Lower lobe of right lung (tissue), 2 donors: ENCODE measurements at regions not wholly inside any gene's neighbourhood (a gene's known extent, or its start where the extent isn't known, plus 50 kb on each side); places are given as distances from the start of the nearest gene placed in this dataset.

Experiments
- ATAC-seq, 2 donors: fragments of 200-7000 bp; cut with Tn5 transposase; one replicate each; pipeline ENCODE4 v1.9.1; 2020 to 2022; ENCODE audit warnings: mild to moderate bottlenecking in 2 of 2, moderate library complexity in 2 of 2
- DNase-seq: peaks from one replicate; pipeline ENCODE4 v3.0.0-alpha.2; 2020
- H3K27ac ChIP-seq: fragments of 200-600 bp; one replicate; pipeline ENCODE4 v1.8.0; 2022
- H3K27me3 ChIP-seq: fragments of 200-600 bp; one replicate; pipeline ENCODE4 v1.8.0; 2022; ENCODE audit warnings: low read depth
- H3K36me3 ChIP-seq: fragments of 200-600 bp; one replicate; pipeline ENCODE4 v1.8.0; 2022; ENCODE audit warnings: mild to moderate bottlenecking
- H3K4me1 ChIP-seq: fragments of 200-600 bp; one replicate; pipeline ENCODE4 v1.8.0; 2022
- H3K4me3 ChIP-seq: fragments of 200-600 bp; one replicate; pipeline ENCODE4 v1.8.0; 2022; ENCODE audit warnings: mild to moderate bottlenecking
- H3K9me3 ChIP-seq: fragments of 200-600 bp; one replicate; pipeline ENCODE4 v1.8.0; 2022
- CTCF ChIP-seq: fragments of 200-600 bp; IDR thresholded peaks from one replicate; pipeline ENCODE4 v1.8.0; 2022; ENCODE audit warnings: antibody characterized with exemption, mild to moderate bottlenecking
- intact Hi-C: fragments of 100-400 bp; cut with DNase I; formaldehyde crosslinking; loops from one replicate; pipeline ENCODE4 v1.11.0; 2022
- donor health status: DM: no; HTN: yes; CAD: no; lungs with severe emphysema.

GRCh38 chr7:66556177-66556548 is 72.5 kb upstream of the KCTD7 start:
- no peak for ATAC-seq
- H3K4me3 ChIP-seq: no peak overlapping the region
- H3K27me3 ChIP-seq: no peaks in the 10 kb centered on the region
- intact Hi-C loops: no loop called here
- DNase-seq: no peak
- no peak overlapping the region for H3K27ac ChIP-seq
- no peaks in the 10 kb centered on the region for H3K9me3 ChIP-seq
- H3K4me1 ChIP-seq: no peaks in the 10 kb centered on the region
- peaks cover 88% of the 10 kb centered on the region for H3K36me3 ChIP-seq
- no peak for TF ChIP-seq CTCF

GRCh38 chr7:66556549-66557213 is 72.0 kb upstream of the KCTD7 start:
- TF ChIP-seq CTCF: no peak
- ATAC-seq (peak; percentile 3 to 9), DNase-seq (no peak)
- no peaks in the 10 kb centered on the region for H3K4me1 ChIP-seq
- H3K4me3 ChIP-seq: no peak overlapping the region
- H3K36me3 ChIP-seq: peaks cover 84% of the 10 kb centered on the region
- H3K9me3 ChIP-seq: no peaks in the 10 kb centered on the region
- intact Hi-C loops: no loop called here
- H3K27me3 ChIP-seq: no peaks in the 10 kb centered on the region
- H3K27ac ChIP-seq: no peak overlapping the region

GRCh38 chr7:66557214-66558200 is 71.2 kb upstream of the KCTD7 start:
- no peaks in the 10 kb centered on the region for H3K4me1 ChIP-seq
- no peak overlapping the region for H3K27ac ChIP-seq
- intact Hi-C loops: no loop called here
- peak; percentile 89 to 91 for ATAC-seq
- H3K36me3 ChIP-seq: peaks cover 75% of the 10 kb centered on the region
- H3K27me3 ChIP-seq: no peaks in the 10 kb centered on the region
- peak; percentile 95 for TF ChIP-seq CTCF
- peak; percentile 82 for DNase-seq
- no peak overlapping the region for H3K4me3 ChIP-seq
- no peaks in the 10 kb centered on the region for H3K9me3 ChIP-seq

- H3K36me3 ChIP-seq: peaks cover 68% of the 10 kb centered on the region
- intact Hi-C loops: no loop called here
- no peak for DNase-seq
- TF ChIP-seq CTCF: no peak
- H3K4me3 ChIP-seq: no peak overlapping the region
- no peaks in the 10 kb centered on the region for H3K27me3 ChIP-seq
- H3K9me3 ChIP-seq: no peaks in the 10 kb centered on the region
- ATAC-seq: peak; percentile 14 to 40
- no peaks in the 10 kb centered on the region for H3K4me1 ChIP-seq
- no peak overlapping the region for H3K27ac ChIP-seq
Measured at GRCh38 chr7:66558201-66558641, 70.5 kb upstream of the KCTD7 start.

GRCh38 chr7:66558660-66559465 is 69.8 kb upstream of the KCTD7 start:
- intact Hi-C loops: no loop called here
- H3K36me3 ChIP-seq: peaks cover 62% of the 10 kb centered on the region
- no peak overlapping the region for H3K27ac ChIP-seq
- H3K27me3 ChIP-seq: no peaks in the 10 kb centered on the region
- no peak for TF ChIP-seq CTCF
- ATAC-seq (no peak), DNase-seq (no peak)
- no peak overlapping the region for H3K4me3 ChIP-seq
- H3K4me1 ChIP-seq: no peaks in the 10 kb centered on the region
- no peaks in the 10 kb centered on the region for H3K9me3 ChIP-seq
